BJ (cell line): ENCODE measurements at regions not wholly inside any gene's neighbourhood (a gene's known extent, or its start where the extent isn't known, plus 50 kb on each side); places are given as distances from the start of the nearest gene placed in this dataset.
"Not testable (repeated sequence)": the region's sequence is repeated elsewhere in the genome, so short reads cannot be mapped to it uniquely, and the experiment has no call there.

ENCODE experiments used
- CTCF ChIA-PET: fragments of 350-600 bp; formaldehyde crosslinking; extraction: SDS; loops from one replicate; lab custom pipeline; 2021; ENCODE audit warnings: antibody characterized with exemption, inconsistent platforms; lab: Yijun Ruan, JAX
- POLR2A ChIA-PET: fragments of 300-600 bp; sonication (Branson Sonifier 250); formaldehyde crosslinking; extraction: SDS; loops from one replicate; lab custom pipeline; 2021; ENCODE audit warnings: antibody characterized with exemption; lab: Charles Lee
- DNase-seq: peaks from one replicate; pipeline ENCODE4 v3.0.0-alpha.2; 2011; ENCODE audit warnings: low read depth
- H3K27me3 ChIP-seq: 2 replicates; pipeline ENCODE4 v1.6.0; 2011; ENCODE audit warnings: low read length; ENCODE audit not compliant: control insufficient read depth, insufficient read depth
- H3K36me3 ChIP-seq: 2 replicates; pipeline ENCODE4 v1.5.1; 2011; ENCODE audit warnings: low read length; ENCODE audit not compliant: control insufficient read depth, insufficient read depth
- H3K4me3 ChIP-seq: 2 replicates; pipeline ENCODE4 v1.5.1; 2011; ENCODE audit warnings: low read depth, mild to moderate bottlenecking, control low read depth, low read length
- TF ChIP-seq, protein P1 (sequence below): IDR thresholded peaks from 2 replicates; pipeline ENCODE4 v1.5.1; 2011; ENCODE audit warnings: low read depth, mild to moderate bottlenecking, control low read depth, inconsistent platforms, low read length, moderate library complexity; ENCODE audit not compliant: insufficient read depth

DNA sequence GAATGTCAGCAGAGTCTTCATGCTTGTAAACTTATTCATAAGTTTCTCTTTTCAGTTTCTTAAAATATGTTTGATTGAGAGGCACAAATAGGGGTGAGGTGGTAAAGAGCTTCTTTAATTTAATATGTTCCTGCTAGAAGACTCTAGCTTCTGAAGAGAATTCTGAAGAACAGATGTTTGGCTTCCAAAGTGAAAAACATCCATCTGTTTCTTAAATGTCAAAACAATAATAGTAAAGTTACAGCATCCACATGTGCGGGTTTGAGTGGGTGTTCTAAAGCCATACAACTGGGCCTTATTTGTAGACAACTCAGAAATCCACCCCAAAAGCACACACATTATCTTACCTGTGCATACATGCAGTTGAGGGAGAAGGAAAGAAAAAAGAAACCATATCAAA is 144.0 kb upstream of the ADGRL4 start:
- Histone ChIP-seq H3K4me3 (no peak overlapping the region), H3K36me3 (no peaks in the 10 kb centered on the region), H3K27me3 (no peaks in the 10 kb centered on the region)
- TF ChIP-seq, protein P1, sequence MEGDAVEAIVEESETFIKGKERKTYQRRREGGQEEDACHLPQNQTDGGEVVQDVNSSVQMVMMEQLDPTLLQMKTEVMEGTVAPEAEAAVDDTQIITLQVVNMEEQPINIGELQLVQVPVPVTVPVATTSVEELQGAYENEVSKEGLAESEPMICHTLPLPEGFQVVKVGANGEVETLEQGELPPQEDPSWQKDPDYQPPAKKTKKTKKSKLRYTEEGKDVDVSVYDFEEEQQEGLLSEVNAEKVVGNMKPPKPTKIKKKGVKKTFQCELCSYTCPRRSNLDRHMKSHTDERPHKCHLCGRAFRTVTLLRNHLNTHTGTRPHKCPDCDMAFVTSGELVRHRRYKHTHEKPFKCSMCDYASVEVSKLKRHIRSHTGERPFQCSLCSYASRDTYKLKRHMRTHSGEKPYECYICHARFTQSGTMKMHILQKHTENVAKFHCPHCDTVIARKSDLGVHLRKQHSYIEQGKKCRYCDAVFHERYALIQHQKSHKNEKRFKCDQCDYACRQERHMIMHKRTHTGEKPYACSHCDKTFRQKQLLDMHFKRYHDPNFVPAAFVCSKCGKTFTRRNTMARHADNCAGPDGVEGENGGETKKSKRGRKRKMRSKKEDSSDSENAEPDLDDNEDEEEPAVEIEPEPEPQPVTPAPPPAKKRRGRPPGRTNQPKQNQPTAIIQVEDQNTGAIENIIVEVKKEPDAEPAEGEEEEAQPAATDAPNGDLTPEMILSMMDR: no peak
- POLR2A ChIA-PET: no interaction called here
- CTCF ChIA-PET: interaction anchor here (0.9 kb wide), 1 partner anchor 50 kb away, joined by 3 read pairs; no protein-coding TSS in a partner anchor
- DNase-seq: no peak

DNA sequence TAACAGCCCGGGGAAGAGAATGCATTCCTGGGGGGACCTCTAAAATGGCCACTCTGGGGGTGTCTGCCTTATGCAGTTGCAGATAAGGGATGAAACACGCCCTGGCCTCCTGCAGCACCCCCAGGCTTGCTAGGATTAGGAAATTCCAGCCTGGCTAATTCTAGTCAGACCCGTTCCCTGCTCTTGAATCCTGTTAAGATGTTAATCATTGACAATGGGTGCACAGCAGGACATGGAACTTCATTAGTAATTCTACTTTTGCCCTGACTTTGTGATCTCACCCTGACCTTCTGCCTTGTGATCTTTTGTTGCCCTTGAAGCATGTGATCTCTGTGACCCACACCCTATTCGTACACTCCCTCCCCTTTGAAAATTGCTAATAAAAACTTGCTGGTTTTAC is 131.7 kb upstream of the ADGRL4 start:
- H3K4me3 ChIP-seq, H3K27me3 ChIP-seq, CTCF ChIA-PET, DNase-seq, H3K36me3 ChIP-seq, POLR2A ChIA-PET: not testable (repeated sequence)

DNA sequence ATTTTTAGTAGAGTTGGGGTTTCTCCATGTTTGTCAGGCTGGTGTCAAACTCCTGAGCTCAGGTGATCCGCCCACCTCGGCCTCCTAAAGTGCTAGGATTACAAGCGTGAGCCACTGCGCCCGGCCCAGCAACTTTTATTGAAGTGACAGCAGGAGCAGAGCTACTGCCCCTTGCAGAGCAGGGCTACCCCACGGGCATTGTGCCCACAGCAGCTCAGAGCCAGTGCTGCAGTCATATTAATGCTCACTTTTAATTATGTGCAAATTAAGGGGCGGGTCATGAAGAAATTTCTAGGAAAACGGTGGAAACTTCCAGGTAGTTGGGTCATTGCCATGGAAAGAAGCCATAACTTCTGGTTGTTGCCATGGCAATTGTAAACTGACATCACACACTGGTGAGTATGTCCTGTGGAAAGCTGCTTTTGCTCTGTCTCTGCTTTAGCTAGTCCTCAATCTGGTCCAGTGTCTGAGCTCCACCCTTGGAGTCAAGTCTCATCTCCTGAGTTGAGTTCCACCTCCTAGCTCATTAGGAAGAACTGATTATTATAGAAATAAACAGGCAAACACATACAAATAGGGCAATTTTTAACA is 127.3 kb upstream of the ADGRL4 start:
- no peaks in the 10 kb centered on the region for H3K27me3 ChIP-seq
- POLR2A ChIA-PET: no interaction called here
- DNase-seq: no peak
- TF ChIP-seq, protein P1: no peak
- no peaks in the 10 kb centered on the region for H3K36me3 ChIP-seq
- no peak overlapping the region for H3K4me3 ChIP-seq
- CTCF ChIA-PET: interaction anchor here (1.1 to 1.2 kb wide), 2 partner anchors 23 to 445 kb away, joined by 3 read pairs; no protein-coding TSS in a partner anchor

GRCh38 chr1:79131626-79132025 is 125.1 kb upstream of the ADGRL4 start:
- ChIA-PET POLR2A (no interaction called here), CTCF (no interaction called here)
- no peak overlapping the region for H3K4me3 ChIP-seq
- H3K27me3 ChIP-seq: no peaks in the 10 kb centered on the region
- no peaks in the 10 kb centered on the region for H3K36me3 ChIP-seq
- TF ChIP-seq, protein P1: no peak
- DNase-seq: no peak

- CTCF ChIA-PET: interaction anchor here (0.9 kb wide), 1 partner anchor 19 kb away, joined by 3 read pairs; no protein-coding TSS in a partner anchor
- no peaks in the 10 kb centered on the region for H3K27me3 ChIP-seq
- H3K4me3 ChIP-seq: no peak overlapping the region
- DNase-seq: no peak
- TF ChIP-seq, protein P1: no peak
- H3K36me3 ChIP-seq: no peaks in the 10 kb centered on the region
- POLR2A ChIA-PET: no interaction called here
Measured at GRCh38 chr1:79129914-79130313, 123.4 kb upstream of the ADGRL4 start.

DNA sequence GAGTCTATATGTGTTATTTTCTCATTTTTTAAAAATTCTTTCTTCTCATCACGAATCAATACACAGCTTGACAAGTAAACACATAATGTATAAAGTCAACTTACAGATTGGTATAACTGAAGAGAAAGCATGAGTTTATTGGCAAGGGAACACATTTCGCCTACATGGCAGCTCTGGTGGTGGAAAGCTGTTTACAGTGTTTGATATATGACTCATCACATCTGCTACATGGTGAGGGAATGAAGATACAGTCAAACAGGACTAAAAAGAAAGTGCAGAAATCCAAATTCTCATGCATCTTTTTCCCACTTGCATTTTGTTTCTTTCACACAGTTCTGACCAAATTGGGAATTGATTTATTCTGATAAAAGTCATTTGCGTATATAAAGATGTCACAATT is 122.2 kb upstream of the ADGRL4 start:
- peak; percentile 27 for DNase-seq
- H3K36me3 ChIP-seq: no peaks in the 10 kb centered on the region
- POLR2A ChIA-PET: no interaction called here
- TF ChIP-seq, protein P1: no peak
- H3K27me3 ChIP-seq: no peaks in the 10 kb centered on the region
- CTCF ChIA-PET: interaction anchor here (0.6 kb wide), 1 partner anchor 11 kb away, joined by 4 read pairs; no protein-coding TSS in a partner anchor
- no peak overlapping the region for H3K4me3 ChIP-seq
